ENCODE measurements at regions not wholly inside any gene's neighbourhood (a gene's known extent, or its start where the extent isn't known, plus 50 kb on each side); places are given as distances from the start of the nearest gene placed in this dataset.

GRCh38 chr11:100618914-100619313 lies 68.2 kb upstream of the ARHGAP42 start:
- TF ChIP-seq CTCF (IDR thresholded peaks at IDR 0.05) (no peak), POLR2A (IDR thresholded peaks at IDR 0.05) (no peak)
